HG02970 (cell line): ENCODE measurements at regions not wholly inside any gene's neighbourhood (a gene's known extent, or its start where the extent isn't known, plus 50 kb on each side); places are given as distances from the start of the nearest gene placed in this dataset.
A peak's percentile ranks its signal among the peaks of the same experiment; 100 is the strongest.
"Not testable (repeated sequence)": the region's sequence is repeated elsewhere in the genome, so short reads cannot be mapped to it uniquely, and the experiment has no call there.

Experiments used
- ATAC-seq: cut with Tn5 transposase; IDR thresholded peaks from one replicate; pipeline ENCODE4 v1.9.1; 2021; ENCODE audit warnings: mild to moderate bottlenecking, moderate library complexity, moderate number of reproducible peaks; ENCODE audit not compliant: unreplicated experiment, low FRiP score

DNA sequence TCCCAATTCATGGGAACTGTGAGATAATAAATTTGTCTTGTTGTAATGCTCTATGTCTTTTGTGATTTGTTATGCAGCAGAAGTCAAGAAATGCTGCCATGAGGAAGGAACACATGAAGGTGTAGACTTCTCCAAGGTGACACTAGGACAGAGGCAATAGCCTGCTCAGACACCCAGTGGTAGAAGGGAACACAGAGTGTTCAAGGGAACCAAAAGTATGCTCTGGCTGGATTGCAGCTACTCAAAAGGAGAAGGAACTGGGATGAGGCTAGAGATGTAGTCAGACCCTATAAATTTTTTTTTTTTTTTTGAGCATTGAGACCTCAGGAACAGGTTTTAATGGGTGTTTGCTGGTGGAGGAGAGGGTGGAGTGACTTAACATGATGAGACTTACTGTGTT lies 232.5 kb downstream of the PARP8 start:
- ATAC-seq: no peak

DNA sequence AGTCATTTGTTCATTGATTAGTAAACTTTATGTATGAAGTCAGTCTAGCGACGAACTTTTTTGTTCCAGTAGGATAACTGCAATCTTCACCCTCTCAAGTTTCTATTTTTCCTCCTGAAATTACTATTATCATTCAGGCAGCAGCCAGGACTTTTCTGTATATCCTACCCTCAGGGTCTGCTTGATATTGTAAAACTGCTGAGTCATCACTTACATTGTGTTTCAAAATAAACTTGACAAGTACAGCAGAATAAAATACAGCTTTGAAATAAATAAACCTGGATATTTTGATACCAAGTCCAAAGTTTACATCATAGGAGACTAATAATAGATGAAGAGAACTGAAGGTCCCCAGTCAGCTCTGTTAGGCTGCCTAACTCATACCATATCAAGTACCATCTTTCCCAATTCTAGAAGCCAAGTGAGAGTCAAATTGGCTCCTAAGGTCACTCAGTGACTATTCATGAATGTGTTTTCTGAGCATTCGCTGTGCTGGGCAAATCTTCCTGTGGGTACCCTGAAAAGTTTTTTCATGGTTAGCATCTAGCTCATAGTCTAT lies 234.6 kb downstream of the PARP8 start:
- ATAC-seq: no peak

DNA sequence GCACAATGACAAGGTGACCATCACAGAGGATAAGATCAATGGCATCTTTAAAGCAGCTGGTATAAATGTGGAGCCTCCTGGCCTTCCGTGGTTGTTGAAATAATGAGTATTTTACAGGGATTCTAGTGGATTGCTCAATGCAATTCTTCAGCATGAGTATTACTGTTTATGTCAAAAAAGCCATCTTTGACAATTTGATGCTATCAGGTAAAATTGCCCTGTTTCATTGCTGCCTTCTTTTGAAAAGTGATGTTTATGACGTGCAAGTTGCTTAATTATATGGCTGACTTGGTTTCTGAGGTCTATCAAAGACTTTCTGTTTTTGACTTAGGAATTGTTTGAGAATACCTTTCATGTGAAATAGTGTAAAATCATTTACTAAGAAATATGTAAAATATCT lies 237.2 kb downstream of the PARP8 start:
- no peak for ATAC-seq

DNA sequence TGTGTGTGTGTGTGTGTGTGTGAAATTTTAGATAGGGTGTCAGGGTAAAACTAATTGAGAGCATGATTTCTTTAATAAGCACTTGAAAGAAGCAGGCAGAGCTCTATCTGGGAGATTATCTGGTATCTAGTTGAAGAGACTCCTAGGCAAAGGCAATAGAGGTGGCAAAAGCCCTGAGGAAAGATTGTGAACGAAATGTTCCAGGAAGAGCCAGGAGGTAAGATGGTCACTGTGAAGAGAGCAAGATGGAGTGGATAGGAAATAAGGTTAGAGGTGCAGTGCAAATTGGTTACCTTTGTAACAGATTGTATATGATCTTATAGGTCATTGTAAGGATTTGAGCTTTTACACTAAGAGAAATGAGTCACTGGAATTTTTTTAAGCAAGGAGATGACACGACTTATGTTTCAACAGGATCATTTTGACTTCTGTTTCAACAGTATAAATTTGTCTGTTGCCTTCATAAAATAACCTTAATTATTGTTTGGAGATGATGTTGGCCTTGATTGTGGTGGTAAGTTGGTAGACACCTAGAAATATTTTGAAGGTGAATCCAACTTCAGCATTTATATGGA lies 239.6 kb downstream of the PARP8 start:
- ATAC-seq: no peak

DNA sequence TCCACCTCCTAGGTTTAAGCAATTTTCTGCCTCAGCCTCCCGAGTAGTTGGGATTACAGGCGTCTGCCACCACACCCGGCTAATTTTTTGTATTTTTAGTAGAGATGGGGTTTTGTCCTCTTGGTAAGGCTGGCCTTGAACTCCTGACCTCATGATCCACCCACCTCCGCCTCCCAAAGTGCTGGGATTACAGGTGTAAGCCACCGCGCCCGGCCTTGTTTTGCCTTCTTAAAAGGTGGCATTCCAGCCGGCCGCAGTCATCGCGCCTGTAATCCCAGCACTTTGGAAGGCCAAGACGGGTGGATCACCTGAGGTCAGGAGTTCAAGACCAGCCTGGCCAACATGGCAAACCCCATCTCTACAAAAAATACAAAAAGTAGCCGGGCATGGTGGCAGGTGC lies 253.7 kb downstream of the PARP8 start:
- ATAC-seq: not testable (repeated sequence)

DNA sequence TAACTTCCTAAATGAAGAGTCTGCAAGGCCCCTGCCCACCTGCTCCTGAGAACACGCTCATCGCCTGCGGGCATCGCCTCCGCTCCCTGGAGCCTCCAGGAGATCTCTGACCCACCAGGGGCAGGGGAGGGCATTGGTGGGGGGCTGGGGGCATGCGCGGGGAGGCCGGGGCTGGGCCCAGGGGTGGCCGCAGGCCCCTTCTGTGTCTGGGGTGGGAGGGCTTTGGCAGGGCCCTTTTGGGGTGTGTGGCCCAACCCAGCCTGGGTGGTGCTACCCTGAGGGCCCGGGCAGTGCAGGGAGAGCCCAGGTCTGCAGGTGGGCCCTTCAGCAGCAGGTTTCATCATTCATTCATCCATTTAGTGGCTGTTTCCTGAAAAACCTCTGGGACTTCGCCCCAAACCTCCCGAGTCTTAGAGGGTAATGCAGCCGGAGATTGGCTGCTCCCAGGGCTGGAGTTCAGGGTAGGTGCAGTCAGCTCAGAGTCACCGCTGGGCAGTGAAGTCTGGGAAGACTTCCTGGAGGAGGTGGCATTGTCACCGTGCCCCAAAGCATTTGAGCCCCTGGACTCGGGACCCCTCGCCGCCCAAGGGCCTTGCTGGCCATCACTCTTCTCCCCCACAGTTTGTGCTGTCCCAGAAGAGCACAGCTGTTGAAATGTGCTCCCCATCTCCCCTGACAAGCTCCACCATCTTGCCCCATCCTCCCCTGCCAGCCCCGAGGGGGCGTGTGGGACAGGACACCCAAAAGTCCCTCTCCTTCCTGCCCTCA lies 255.1 kb downstream of the PARP8 start:
- ATAC-seq: no peak

DNA sequence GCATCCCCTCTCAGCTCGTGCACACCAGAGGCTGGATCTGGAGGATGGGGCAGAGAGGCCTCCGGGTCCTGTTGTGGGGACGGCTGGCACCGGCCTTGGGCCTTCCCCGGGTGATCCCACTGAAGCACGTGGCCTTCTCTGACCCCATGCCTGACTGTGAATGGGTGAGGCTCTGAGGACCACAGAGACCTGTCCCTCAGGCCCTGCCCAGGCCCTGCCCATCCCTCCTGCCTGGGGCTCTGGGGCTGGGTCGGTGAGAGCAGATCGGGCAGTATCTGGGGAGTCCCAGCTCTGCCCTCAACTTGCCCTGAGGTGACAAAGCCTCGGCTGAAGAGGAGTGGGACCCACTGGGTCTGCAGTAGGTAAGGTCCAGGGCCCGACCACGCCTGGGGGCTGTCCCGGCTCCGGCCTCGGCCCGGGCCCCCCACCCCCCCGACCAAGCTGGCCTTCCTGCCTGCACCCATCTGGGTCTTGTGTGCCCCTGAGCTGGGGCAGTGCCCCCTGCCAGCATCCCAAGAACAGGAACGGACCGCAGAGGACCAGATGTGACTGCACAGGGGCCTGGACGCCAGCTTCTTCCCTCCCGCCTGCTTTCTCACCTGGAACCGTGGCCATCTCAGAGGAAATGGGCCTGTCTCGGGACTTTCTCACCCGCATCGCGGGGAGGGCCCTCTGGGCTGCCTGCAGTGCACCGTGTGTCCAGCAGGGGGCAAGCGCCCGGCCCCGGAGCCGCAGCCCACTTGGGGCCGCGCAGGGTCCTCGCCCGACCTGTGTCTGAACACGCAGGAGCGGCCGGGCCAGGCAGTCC lies 255.9 kb downstream of the PARP8 start:
- not testable (repeated sequence) for ATAC-seq

DNA sequence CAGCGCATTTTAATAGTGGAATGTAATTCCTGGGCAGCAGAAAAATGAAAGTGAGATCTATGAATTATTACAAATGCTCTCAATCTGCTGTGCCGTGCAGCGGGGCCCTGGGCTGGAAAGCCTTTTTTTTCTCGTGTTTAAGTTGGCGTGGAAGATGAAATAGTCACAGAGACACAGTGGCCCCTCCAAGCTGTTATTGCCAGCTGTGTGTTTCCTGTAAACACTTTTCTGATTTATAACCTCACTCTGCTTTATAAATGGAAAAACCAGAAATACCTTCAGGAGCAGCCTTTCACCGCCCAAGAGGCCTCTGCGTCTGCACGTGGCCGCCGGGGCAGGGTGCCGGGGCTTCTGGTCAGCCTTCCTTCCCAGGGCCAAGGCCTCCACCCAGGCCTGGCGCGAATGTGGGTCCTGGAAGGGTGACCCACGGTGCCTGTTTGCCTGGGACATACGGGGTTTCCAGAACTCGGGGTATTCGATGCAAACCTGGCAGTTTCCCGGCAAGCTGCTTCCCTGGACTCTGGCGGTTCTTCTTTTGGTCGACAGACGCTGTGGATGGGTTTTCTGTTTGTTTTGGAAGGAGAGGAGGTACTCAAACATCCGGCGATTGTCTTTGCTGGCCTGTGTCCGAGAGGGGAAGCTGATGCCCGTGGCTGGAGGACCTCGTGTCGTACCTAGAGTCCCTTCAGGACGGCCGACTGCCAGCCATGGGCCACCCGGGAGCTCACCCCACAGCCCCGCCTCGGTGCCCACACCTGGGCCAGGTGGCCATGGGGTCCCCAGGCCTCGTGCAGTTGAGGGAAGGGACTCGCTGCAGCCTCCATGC lies 256.7 kb downstream of the PARP8 start:
- ATAC-seq: no peak

DNA sequence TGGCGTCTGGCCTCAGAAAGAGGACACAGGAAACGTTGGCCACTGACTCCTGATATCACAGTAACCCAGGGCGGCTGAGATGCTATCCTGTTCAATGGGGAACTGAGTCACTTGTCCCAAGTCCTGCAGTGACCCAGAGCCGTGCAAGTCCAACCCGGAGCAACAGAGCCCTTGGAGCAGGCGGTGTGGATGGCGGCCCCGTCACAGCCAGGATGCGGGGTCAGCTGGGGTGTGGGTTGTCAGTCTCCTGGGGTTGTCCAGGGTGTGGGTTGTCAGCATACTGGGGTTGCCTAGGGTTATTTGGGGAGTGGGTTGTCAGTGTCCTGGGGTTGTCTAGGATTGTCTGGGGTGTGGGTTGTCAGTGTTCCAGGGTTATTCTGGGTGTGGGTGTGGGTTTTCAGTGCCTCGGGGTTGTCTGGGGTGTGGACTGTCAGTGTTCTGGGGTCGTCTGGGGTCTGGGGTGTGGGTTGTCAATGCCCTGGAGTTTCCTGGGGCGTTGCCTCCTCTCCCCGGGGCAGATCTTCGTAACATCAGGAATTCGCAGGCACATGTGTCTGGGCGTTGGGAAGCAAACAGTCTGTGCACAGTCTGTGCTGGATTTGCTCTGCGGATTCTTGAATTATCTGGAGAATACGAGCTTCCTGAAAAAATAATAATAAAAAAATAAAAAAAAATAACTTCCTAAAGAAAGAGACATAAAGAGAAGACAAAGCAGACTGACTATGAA lies 257.5 kb downstream of the PARP8 start:
- no peak for ATAC-seq

DNA sequence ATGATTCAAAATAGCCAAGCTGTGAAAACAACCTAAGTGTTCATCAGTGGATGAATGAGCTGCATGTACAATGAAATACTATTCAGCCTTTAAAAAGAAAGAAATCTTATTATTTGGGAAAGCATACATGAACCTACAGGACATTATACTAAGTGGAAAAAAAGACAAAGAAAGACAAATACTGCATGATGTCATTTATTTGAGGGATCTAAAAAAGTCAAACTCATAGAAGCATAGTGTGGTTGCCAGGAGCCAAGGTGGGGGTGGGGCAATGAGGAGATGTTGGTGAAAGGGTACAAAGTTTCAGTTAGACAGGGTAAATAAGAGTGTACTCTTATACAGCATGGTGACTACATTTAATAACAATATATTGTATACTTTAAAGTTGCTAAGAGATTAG lies 261.5 kb downstream of the PARP8 start:
- no peak for ATAC-seq

DNA sequence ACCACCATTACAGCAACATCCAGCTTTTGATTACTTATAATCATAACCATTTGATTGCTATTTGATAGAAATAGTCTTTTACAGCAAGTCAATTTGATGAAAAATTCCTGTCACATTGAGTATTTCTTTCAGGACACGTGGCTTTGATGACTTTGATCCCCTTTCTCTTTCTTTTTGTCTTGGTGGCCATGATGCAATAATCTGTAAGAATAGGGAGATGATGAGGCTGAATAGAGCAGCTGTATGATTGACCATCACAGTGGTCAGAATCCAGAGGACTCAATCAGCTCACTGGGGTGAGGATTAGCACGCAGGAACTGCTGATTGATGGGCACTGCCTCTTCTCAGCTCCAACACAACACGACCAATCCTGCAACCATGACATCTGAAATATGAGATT lies 262.7 kb downstream of the PARP8 start:
- ATAC-seq: no peak

DNA sequence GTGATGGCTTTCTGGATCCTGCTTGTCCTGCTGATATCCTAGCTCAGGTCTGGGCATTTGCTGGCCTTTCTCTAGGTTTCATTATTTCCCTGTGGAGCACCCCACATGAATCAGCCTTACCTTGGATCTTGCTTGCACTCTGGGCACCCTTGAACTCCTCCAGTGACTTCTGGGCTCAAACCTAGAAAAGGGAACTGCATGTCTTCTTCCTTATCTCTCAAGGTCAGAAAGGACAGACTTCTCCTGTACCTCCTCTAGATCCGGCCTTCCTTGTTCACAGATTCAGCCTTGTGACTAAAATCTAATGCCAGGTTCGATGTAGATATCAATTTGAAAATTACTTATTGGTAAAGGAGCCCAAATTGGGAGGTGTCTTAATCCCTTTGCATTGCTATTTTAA lies 267.9 kb downstream of the PARP8 start:
- no peak for ATAC-seq

DNA sequence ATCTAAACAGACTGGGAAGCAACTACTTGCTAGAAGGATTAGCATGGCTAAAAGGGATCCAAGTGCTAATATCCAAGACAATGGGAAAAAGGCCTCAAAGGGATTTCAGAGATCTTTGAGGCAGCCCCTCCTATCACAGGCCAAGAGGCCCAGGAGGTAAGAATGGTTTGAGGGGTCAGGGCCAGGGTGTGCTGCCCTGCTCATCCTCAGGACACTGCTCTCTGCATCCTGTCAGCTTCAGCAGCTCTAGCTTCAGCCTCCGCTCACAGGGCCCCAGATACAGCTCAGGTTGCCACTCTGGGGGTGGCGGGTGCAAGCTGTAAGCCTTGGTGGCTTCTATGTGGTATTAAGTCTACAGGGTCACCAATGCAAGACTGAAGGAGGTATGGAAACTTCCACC lies 278.7 kb downstream of the PARP8 start:
- ATAC-seq: no peak

DNA sequence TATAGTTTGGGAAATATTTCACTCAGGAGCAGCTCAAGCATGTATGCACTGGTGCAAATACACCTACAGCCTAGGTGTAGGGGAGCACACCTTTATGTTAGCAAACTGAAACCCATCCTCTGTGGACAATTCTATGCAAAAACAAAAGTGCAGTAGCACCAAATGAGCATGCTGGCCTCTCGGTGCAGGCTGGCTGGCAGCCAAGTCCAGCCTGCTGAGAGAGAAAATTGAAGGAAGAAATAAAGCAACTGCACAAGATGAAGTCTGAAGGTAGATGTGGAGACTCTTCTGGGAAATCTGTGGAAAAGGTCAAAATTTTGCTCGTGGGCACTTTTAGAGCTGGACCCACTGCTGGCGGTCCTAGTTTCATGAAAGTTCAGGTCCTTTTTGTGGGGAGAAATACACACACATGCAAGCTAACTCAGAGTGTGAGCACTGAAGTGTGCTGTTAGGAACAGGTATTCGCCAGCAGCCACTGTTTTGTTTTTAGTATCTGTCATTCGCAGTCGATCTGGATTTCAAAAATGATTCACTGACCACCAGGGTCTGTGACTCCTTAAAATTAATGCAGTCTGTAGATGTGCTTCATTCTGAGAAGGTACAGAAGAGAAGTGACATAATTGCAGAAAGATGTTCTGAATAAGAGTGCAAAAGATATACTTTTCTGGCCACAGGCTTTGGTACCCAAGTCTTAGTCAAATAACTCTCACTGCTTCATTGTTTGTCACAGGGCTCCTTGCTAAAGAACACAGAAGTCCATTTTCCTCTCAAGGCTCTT lies 281.7 kb downstream of the PARP8 start:
- ATAC-seq: no peak

DNA sequence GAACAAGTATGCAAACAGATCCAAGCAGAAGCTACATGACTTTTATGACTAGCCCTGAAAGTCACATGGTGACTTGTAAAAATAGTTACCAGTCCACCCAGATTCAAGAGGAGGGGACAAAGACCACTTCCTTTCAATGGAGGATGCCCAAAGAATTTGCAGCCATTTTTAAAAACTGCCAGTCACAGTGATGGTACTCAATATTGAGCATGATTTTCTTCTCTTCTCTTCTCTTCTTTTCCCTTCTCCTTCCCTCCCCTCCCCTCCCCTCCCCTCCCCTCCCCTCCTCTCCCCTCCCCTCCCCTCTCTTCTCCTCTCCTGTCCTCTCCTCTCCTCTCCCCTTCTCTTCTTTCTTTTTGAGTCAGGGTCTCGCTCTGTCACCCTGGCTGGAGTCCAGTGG lies 286.9 kb downstream of the PARP8 start:
- ATAC-seq: no peak

DNA sequence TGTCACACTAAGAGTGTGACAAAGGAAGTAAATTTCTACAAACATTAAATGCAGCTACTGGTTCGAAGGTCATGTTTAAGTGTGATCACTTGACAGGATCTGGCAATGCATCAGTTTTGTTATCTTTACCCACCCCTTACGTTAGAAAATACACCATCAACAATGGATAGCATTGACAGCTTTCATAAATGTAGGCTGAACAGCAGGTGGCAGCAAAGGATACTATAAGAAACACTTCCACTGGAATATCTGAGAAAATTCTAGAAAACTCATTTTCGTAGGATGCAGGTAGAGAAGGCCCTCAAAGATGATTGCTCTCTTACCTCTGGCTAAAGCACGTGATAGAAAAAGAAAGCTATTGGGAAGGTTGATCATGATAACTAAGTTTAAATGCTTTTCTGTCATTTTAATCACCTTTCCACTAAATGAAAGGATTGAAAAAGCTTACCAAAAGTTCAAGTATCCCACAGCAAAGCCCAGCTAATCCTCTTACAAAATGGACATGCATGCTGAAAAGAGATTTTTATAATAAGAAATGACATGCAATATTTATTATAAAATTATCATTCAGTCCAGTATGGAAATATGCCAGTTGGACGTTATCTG lies 292.5 kb downstream of the PARP8 start:
- ATAC-seq: no peak

DNA sequence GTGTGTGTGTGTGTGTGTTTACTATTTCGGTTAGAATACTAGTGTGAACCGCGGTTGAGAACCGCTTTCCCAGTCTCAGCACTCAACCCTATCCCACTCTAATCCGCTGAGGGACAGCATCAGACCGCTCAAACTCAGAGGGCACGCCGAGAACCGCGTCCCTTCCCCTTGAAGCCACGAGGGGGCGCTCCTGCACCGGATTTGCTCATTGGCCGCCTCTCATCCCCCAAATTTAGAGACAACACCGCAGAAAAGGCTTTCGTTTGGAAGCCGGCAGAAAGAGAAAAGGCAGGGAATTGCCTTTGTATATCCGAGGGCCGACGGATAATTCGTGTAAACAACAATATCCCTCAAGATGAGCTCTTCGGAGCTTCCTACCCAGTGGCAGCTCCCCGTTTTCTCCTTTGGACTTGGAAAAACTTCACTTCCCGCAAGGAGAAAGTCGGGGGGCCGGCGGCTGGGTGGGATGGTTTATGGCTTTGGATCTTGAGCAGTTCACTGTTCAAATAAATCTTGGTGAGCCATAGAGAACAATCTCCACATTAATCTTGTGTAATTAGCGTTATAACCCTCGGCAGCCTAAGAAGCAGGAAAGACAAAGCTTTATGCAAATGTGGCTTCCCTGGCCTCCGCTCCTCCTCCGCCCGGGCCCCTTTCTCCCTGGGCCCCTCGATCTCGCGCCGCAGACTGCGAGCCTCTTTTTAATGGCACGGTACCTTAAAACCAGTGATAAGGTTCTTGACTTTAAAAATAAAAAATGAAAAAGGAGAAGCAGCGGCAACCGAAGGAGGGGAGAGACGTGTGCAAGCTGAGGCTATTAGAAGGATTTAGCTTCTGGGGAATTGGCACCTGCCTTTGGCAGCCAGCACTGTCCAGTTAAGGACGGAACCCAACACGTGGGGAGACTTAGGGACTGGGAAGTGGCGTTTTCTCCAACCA lies 296.8 kb downstream of the PARP8 start:
- peak; percentile 75 for ATAC-seq
